HepG2 (cell line): ENCODE measurements at regions not wholly inside any gene's neighbourhood (a gene's known extent, or its start where the extent isn't known, plus 50 kb on each side); places are given as distances from the start of the nearest gene placed in this dataset.

ENCODE experiments used
- BHLHE40 ChIP-seq: IDR thresholded peaks from 2 replicates; pipeline ENCODE4 v1.6.1; 2011; ENCODE audit warnings: low read length, improper control_type of control experiment
- BRD4 ChIP-seq: sonication (generic); formaldehyde crosslinking; IDR thresholded peaks from 2 replicates; pipeline ENCODE4 v1.4.0; 2020; ENCODE audit warnings: missing genetic modification reagents
- CEBPB ChIP-seq: IDR thresholded peaks from 2 replicates; pipeline ENCODE4 v1.6.1; 2011; ENCODE audit warnings: low read depth, low read length, improper control_type of control experiment, borderline replicate concordance
- DNMT1 ChIP-seq: sonication (generic); formaldehyde crosslinking; IDR thresholded peaks from 2 replicates; pipeline ENCODE4 v1.5.1; 2020; ENCODE audit warnings: mild to moderate bottlenecking, missing genetic modification reagents
- DPF2 ChIP-seq: sonication (generic); formaldehyde crosslinking; IDR thresholded peaks from 2 replicates; pipeline ENCODE4 v1.4.0; 2020; ENCODE audit warnings: mild to moderate bottlenecking, low read depth, missing genetic modification reagents, borderline replicate concordance
- FOXA3 ChIP-seq: IDR thresholded peaks from 2 replicates; pipeline ENCODE4 v1.6.1; 2016; ENCODE audit warnings: missing genetic modification reagents, missing compliant biosample characterization
- GATAD2A ChIP-seq: IDR thresholded peaks from 2 replicates; pipeline ENCODE4 v1.6.1; 2016
- HCFC1 ChIP-seq: fragments of 150-350 bp; IDR thresholded peaks from 2 replicates; pipeline ENCODE4 v1.6.1; 2014; ENCODE audit warnings: low read depth, low read length
- HIVEP1 ChIP-seq: sonication (generic); formaldehyde crosslinking; IDR thresholded peaks from 2 replicates; pipeline ENCODE4 v1.4.0; 2020; ENCODE audit warnings: mild to moderate bottlenecking, missing genetic modification reagents
- KDM2A ChIP-seq: sonication (generic); formaldehyde crosslinking; IDR thresholded peaks from 2 replicates; pipeline ENCODE4 v1.4.0; 2020; ENCODE audit warnings: low read depth, missing genetic modification reagents, borderline replicate concordance
- PAWR ChIP-seq: sonication (generic); formaldehyde crosslinking; IDR thresholded peaks from 2 replicates; pipeline ENCODE4 v1.4.0; 2020; ENCODE audit warnings: missing genetic modification reagents, mild to moderate bottlenecking, borderline replicate concordance
- PAXIP1 ChIP-seq: sonication (generic); formaldehyde crosslinking; conservative IDR thresholded peaks from 2 replicates; pipeline ENCODE4 v1.4.0; 2020; ENCODE audit warnings: mild to moderate bottlenecking, missing genetic modification reagents, moderate library complexity
- RARG ChIP-seq: sonication (generic); formaldehyde crosslinking; IDR thresholded peaks from 2 replicates; pipeline ENCODE4 v1.4.0; 2020; ENCODE audit warnings: low read depth, mild to moderate bottlenecking, missing genetic modification reagents
- RBM22 ChIP-seq: fragments of 200-400 bp; formaldehyde crosslinking; optimal IDR thresholded peaks from 2 replicates; pipeline ENCODE3; 2017; ENCODE audit warnings: mild to moderate bottlenecking, low read length, moderate library complexity
- SMAD9 ChIP-seq: sonication (generic); formaldehyde crosslinking; IDR thresholded peaks from 2 replicates; pipeline ENCODE4 v1.5.1; 2020; ENCODE audit warnings: mild to moderate bottlenecking, missing genetic modification reagents
- TCF7 ChIP-seq: sonication (generic); IDR thresholded peaks from 2 replicates; pipeline ENCODE4 v1.6.1; 2016; ENCODE audit warnings: antibody characterized with exemption, low read depth
- THAP8 ChIP-seq: sonication (generic); formaldehyde crosslinking; IDR thresholded peaks from 2 replicates; pipeline ENCODE4 v1.5.1; 2020; ENCODE audit warnings: missing genetic modification reagents, mild to moderate bottlenecking, borderline replicate concordance
- TRIM24 ChIP-seq: sonication (generic); formaldehyde crosslinking; IDR thresholded peaks from 2 replicates; pipeline ENCODE4 v1.8.0; 2022; ENCODE audit warnings: mild to moderate bottlenecking, missing genetic modification reagents
- YY1 ChIP-seq: IDR thresholded peaks from 2 replicates; pipeline ENCODE4 v1.6.1; 2011; ENCODE audit warnings: low read length, low read depth, moderate library complexity, mild to moderate bottlenecking; ENCODE audit not compliant: insufficient read depth, insufficient replicate concordance
- ZFY ChIP-seq: sonication (generic); formaldehyde crosslinking; IDR thresholded peaks from 2 replicates; pipeline ENCODE4 v1.4.0; 2020; ENCODE audit warnings: missing genetic modification reagents
- TF ChIP-seq, protein P1 (sequence below): sonication (generic); formaldehyde crosslinking; IDR thresholded peaks from 2 replicates; pipeline ENCODE4 v1.4.0; 2020; ENCODE audit warnings: missing genetic modification reagents
- TF ChIP-seq, protein P2 (sequence below): sonication (generic); formaldehyde crosslinking; IDR thresholded peaks from 2 replicates; pipeline ENCODE4 v1.5.1; 2020; ENCODE audit warnings: mild to moderate bottlenecking, missing genetic modification reagents, borderline replicate concordance

DNA sequence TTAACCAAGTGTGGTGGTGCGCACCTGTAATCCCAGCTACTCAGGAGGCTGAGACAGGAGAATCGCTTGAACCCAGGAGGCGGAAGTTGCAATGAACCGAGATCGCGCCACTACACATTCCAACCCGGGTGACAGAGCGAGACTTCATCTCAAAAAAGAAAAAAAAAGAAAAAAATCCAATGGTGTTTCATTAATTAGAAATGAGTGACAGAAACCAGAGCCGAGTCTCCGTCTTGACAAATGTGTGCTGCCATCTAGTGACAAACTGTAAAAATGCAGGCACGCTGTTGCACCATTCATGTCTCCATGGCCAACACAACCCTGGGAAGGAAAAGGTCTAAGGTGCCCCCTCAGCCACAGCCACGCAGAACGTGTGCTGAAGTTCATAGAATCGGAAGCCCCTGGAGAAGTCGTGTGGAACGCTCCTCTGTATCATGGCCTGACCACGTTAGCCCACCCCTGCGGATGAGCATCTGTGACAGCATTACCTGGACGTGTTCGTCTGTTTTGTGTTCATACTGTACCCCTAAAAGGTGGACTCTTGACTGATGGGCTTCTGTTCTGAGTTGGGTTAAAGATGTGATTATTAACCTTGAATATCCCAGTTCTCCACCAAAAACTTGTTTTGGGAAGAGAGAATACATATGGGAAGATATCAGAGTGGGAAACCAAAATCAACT is 94.9 kb downstream of the LYZL2 start (continued):
- no peak for TF ChIP-seq DPF2 (CRISPR knock-in tag)
- TF ChIP-seq, protein P1, sequence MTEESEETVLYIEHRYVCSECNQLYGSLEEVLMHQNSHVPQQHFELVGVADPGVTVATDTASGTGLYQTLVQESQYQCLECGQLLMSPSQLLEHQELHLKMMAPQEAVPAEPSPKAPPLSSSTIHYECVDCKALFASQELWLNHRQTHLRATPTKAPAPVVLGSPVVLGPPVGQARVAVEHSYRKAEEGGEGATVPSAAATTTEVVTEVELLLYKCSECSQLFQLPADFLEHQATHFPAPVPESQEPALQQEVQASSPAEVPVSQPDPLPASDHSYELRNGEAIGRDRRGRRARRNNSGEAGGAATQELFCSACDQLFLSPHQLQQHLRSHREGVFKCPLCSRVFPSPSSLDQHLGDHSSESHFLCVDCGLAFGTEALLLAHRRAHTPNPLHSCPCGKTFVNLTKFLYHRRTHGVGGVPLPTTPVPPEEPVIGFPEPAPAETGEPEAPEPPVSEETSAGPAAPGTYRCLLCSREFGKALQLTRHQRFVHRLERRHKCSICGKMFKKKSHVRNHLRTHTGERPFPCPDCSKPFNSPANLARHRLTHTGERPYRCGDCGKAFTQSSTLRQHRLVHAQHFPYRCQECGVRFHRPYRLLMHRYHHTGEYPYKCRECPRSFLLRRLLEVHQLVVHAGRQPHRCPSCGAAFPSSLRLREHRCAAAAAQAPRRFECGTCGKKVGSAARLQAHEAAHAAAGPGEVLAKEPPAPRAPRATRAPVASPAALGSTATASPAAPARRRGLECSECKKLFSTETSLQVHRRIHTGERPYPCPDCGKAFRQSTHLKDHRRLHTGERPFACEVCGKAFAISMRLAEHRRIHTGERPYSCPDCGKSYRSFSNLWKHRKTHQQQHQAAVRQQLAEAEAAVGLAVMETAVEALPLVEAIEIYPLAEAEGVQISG, result no peak
- TF ChIP-seq YY1, result no peak
- no peak for TF ChIP-seq RARG (CRISPR knock-in tag)
- TF ChIP-seq, protein P2, sequence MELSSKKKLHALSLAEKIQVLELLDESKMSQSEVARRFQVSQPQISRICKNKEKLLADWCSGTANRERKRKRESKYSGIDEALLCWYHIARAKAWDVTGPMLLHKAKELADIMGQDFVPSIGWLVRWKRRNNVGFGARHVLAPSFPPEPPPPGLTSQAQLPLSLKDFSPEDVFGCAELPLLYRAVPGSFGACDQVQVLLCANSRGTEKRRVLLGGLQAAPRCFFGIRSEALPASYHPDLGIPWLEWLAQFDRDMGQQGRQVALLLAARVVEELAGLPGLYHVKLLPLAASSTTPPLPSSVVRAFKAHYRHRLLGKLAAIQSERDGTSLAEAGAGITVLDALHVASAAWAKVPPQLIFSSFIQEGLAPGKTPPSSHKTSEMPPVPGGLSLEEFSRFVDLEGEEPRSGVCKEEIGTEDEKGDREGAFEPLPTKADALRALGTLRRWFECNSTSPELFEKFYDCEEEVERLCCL (CRISPR knock-in tag), result no peak
- TF ChIP-seq TRIM24 (CRISPR knock-in tag), result no peak
- TF ChIP-seq TCF7, result no peak
- TF ChIP-seq PAWR (CRISPR knock-in tag), result no peak
- TF ChIP-seq FOXA3 (CRISPR knock-in tag), result 0 out of 2 replicates have a peak, but pooled peaks have one; percentile 27
- 0 out of 2 replicates have a peak, but pooled peaks have one; percentile 20 for TF ChIP-seq KDM2A (CRISPR knock-in tag)
- no peak for TF ChIP-seq PAXIP1
- TF ChIP-seq RBM22, result no peak
- no peak for TF ChIP-seq ZFY (CRISPR knock-in tag)
- TF ChIP-seq DNMT1 (CRISPR knock-in tag), result no peak
- TF ChIP-seq BRD4 (CRISPR knock-in tag), result no peak
- TF ChIP-seq BHLHE40, result no peak
- TF ChIP-seq SMAD9, result no peak
- TF ChIP-seq CEBPB, result peak; percentile 65; the same call in 1 of the 2 replicates
- TF ChIP-seq GATAD2A, result peak; percentile 39; the same call in 1 of the 2 replicates
- TF ChIP-seq THAP8, result no peak
- no peak for TF ChIP-seq HIVEP1 (CRISPR knock-in tag)
- TF ChIP-seq HCFC1, result no peak
